Cardiac fibroblast (primary cell): ENCODE measurements at regions not wholly inside any gene's neighbourhood (a gene's known extent, or its start where the extent isn't known, plus 50 kb on each side); places are given as distances from the start of the nearest gene placed in this dataset.

Source experiments
- DNase-seq, 2 donors: peaks; one replicate each; pipeline versions ENCODE4 v3.0.0 to v3.0.0-alpha.2; 2010; ENCODE audit warnings: low read depth in 2 of 2
- H3K4me3 ChIP-seq, 2 donors: replicated peaks in 1 of 2; 1 replicate in 1 of 2; 2 replicates in 1 of 2; pipeline ENCODE4 v1.5.1; 2011; ENCODE audit warnings: low read depth in 2 of 2, low read length in 2 of 2, mild to moderate bottlenecking in 2 of 2, moderate library complexity in 1 of 2
- TF ChIP-seq, protein P1 (sequence below): IDR thresholded peaks from one replicate; pipeline ENCODE4 v1.5.1; 2011; ENCODE audit warnings: low read depth, mild to moderate bottlenecking, low read length, inconsistent platforms

GRCh38 chr7:12110425-12110824 lies 100.7 kb upstream of the TMEM106B start:
- DNase-seq, result no peak
- TF ChIP-seq, protein P1, sequence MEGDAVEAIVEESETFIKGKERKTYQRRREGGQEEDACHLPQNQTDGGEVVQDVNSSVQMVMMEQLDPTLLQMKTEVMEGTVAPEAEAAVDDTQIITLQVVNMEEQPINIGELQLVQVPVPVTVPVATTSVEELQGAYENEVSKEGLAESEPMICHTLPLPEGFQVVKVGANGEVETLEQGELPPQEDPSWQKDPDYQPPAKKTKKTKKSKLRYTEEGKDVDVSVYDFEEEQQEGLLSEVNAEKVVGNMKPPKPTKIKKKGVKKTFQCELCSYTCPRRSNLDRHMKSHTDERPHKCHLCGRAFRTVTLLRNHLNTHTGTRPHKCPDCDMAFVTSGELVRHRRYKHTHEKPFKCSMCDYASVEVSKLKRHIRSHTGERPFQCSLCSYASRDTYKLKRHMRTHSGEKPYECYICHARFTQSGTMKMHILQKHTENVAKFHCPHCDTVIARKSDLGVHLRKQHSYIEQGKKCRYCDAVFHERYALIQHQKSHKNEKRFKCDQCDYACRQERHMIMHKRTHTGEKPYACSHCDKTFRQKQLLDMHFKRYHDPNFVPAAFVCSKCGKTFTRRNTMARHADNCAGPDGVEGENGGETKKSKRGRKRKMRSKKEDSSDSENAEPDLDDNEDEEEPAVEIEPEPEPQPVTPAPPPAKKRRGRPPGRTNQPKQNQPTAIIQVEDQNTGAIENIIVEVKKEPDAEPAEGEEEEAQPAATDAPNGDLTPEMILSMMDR, result no peak
- H3K4me3 ChIP-seq, result no peak overlapping the region

GRCh38 chr7:12111422-12112405 lies 99.4 kb upstream of the TMEM106B start:
- DNase-seq, result peak; percentile 33 to 39
- TF ChIP-seq, protein P1, result peak; percentile 14
- peak overlapping the region; percentile 27 to 46 for H3K4me3 ChIP-seq

DNA sequence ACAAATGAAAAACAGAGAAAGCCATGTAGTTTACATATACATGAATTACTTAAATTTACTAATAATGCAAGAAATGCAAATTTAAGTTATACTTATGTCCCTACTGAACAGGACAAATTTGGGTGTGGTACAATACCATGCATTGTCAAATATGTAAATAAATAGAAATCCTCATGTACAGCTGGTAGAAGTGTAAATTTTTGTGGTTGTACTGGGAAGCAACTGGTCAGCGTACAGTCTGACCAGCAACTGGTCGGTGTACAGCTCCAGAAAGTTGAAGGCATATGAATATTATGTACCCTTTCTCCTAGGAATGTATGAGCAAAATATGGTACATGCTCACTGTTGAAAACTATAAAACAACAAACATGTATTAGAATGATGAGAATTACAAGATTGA lies 93.9 kb upstream of the TMEM106B start:
- H3K4me3 ChIP-seq, result no peak overlapping the region
- DNase-seq, result no peak
- TF ChIP-seq, protein P1, result no peak

GRCh38 chr7:12119620-12120303 lies 91.3 kb upstream of the TMEM106B start:
- TF ChIP-seq, protein P1, result no peak
- H3K4me3 ChIP-seq, result no peak overlapping the region
- no peak for DNase-seq

GRCh38 chr7:12120632-12121031 lies 90.5 kb upstream of the TMEM106B start:
- no peak for DNase-seq
- no peak overlapping the region for H3K4me3 ChIP-seq
- TF ChIP-seq, protein P1, result no peak

DNA sequence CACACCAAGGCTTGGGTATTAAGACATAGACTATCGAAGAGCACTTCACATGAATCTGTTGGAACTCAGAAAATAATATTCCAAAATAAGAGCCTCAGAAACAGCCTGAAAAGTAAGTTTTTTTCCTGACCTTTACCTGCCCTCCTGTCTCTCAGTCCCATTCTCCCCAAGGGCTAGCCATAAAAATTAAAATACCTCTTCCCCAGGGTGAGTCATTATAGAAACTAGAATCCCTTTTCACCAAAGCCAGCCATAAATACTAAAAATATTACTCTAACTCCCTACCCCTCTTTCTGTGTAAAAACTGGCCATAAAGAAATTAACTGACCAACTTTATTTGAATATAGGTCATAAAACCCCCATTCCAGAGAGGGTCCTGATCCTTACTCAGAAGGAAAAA lies 87.9 kb upstream of the TMEM106B start:
- no peak overlapping the region for H3K4me3 ChIP-seq
- no peak for DNase-seq
- TF ChIP-seq, protein P1, result no peak
